ENCODE measurements at regions not wholly inside any gene's neighbourhood (a gene's known extent, or its start where the extent isn't known, plus 50 kb on each side); places are given as distances from the start of the nearest gene placed in this dataset.

DNA sequence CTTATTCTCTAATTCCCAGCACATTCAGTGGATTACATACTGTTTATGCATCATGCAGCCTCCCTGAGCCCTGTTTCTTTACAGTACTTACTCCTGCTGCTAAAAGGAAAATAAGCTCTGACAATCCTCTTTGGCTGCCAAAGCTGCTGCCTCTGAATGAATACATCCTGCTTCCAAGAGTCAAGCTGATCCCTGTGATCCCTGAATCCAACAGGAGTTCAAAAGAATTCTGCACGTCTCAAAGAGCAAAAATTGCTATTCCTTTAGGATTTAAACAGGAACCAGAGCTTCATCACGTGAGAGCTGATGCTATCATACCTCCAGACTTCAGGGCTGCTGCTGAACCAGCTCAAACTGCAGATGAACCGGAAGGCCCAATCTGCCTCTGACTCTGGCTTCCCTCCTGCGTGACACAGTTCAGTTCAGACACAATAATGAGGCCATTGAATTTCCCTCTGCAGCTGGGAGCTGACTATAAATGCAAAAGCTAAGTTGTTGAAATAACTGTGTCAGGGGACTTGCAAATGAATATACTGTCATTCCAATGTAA, 851.0 kb upstream of the PHF14 start:
- DNase-seq (ENCODE audit: low read depth), result no peak

DNA sequence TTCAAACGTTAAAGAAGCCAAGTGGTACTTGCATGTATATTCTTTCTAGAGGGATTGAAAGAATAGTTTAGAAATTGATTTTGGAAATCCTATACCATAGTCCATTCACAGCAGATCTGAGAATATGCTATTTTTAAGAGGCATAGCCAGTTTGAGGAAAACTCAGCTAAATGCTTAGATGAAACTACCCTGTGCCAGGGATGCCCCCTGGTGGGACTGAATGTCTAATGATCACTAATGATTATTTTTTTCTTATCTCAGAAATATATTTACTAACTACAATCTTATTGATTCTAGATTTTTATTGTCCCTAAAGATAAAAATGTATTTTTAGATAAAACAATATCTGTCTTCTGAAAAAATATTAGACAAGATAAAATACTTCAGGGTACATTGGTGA, 844.9 kb upstream of the PHF14 start:
- no peak for DNase-seq (ENCODE audit: low read depth)

DNA sequence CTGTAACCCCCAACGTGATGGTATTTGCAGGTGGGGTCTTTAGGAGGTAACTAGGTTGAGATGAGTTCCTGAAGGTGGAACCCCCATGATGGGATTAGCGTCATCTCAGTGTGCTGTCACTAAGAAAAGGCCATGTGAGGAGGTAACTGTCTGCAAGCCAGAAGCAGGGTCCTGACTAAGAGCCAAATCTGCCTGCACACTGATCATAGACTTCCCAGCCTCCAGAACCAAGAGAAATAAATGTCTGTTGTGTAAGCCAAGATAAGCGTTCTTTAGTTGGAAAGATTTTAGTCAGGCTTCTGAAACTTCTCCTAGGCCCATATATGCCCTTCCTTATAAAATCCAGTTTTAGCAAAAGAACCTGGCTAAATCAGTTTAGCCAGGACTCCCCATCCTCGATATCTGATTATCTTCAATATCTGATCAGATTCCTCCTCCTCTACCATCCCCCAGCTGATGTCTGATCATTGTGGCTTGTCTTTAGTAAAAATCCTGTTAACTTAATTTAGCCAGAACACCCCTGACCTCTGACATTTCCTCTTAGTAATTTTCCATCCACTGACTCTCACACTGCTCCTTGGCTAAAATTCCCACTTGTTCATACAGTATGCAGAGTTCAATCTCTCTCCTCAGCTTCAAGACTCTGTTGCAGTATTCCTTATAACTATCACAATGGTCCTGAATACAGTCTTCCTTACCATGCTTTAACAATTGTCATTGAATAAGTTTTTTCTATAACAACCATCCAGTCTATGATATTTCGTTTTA, 835.4 kb upstream of the PHF14 start:
- DNase-seq (ENCODE audit: low read depth), result no peak

DNA sequence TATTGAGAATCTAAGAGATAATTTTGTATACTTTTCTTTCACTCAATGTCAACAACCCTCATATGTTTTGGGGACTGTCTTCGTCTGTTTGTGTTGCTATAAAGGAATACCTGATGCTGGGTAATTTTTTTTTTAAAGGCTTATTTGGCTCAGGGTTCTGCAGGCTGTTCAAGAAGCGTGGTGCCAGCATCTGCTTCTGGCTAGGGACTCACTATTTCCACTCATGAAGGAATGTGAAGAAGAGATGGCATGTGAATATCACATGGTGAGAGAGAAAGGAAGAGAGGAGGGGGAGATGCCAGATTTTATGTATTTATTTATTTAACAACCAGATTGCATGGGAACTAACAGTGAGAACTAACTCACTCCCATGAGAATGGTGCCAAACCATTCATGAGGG, 827.4 kb upstream of the PHF14 start:
- DNase-seq (ENCODE audit: low read depth), result no peak

DNA sequence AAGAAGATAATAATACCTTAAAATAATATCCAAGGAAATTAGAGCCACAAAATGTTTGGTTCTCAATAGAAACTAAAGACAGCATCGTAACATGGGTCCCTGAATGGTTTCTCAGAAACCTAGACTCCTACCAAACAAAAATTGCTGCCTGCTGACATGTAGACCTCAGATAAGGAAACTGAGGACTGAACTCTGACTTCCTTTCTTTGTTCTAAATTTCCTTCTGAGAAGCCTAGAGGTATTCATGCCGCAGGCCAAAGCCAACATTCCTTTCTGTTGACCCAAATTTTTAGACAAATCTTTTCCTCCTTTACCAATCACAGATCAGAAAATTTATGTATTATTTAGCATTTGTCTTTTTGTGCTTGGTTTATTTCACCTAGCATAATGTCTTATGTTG, 816.7 kb upstream of the PHF14 start:
- no peak for DNase-seq (ENCODE audit: low read depth)

DNA sequence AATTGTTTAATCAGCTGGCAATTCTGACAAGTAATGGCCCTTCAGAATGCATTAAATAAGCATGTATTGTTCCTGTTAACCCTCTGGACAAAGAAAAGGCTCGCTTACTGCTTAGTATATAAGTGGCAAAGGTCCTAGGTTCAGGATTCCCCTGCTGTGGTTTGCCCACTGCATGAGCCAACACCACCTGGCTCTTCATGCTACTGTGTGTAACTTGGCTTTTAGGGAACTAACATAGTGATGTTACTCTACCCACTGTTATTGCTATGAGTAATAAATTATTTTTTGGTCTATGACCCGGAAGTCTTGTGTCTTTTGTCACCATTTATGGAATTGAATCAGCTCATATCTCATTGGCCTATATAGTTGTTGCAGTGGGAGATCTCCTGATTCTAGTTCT, 791.7 kb upstream of the PHF14 start:
- DNase-seq (ENCODE audit: low read depth), result no peak

DNA sequence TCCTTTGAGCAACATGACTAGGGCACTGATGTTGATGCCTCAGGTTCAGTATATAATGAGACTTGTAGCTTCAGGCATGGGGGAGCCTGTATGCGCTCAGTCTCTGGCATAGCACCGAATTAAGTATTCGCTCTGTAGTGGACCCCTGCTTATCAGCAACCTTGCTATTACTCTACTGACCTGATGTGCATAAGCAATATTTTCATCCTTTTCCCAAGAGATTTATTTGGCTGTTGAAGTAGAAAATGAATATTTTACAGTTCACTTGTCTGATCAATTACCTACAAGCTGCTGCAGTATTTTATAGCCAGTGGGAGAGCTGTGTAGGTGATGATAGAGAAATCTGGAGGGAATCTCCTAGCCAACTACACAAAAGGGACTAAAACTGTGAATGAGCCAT, 781.6 kb upstream of the PHF14 start:
- no peak for DNase-seq (ENCODE audit: low read depth)

DNA sequence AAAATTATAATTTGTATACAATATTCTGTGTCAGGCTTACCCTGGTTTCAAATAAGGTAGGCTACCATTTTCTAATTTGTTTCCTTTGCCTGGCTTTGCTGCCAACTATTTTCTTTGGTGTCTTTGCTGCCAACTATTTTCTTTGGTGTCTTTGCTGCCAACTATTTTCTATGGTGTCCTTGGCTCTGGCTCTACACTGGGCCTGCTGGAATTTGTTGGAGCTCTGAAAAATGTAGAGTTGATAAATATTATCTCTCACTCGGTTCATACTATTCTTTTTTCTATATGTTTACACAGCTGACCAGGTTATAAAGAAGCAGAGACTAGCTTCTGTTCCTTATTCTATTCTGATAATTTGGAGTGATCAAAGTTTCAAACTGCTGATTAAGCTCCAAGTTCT, 768.0 kb upstream of the PHF14 start:
- no peak for DNase-seq (ENCODE audit: low read depth)

DNA sequence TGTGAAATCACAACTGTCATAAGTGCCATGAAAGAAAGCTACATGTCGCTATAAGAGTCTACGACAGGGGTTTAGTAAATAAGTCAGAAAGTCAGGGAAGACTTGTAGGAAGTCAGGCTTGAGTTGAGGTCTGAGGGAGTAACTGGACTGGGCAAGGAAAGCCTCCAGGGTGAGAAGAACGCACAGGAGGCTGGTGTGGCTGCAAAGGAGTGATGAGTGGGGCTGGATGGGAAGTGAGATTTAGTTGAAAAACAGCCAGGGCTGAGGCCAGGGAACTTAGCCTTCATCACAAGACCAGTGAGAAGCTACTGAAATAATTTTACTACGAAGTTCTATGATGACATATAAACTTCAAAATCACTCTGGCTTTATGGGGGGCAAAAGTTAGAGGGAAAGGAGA, 763.7 kb upstream of the PHF14 start:
- DNase-seq (ENCODE audit: low read depth), result no peak

DNA sequence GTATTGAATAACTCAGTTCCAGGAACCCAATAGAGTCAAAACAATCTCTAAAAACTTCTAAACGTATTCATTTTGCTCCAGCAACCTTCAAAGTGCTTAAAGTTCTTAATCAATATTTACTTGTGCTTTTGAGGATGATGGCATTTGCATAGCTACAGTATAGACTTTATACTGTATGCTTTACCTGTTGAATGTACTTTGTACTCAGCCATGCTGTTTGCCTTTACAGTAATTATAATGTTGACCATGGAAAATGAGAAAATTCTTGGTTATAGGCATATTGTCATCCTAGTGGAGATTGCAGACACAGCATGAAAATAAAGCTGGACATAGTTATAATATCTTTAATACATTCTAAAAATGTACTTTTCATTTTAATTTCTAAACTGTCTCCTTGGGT, 762.7 kb upstream of the PHF14 start:
- DNase-seq (ENCODE audit: low read depth), result no peak

DNA sequence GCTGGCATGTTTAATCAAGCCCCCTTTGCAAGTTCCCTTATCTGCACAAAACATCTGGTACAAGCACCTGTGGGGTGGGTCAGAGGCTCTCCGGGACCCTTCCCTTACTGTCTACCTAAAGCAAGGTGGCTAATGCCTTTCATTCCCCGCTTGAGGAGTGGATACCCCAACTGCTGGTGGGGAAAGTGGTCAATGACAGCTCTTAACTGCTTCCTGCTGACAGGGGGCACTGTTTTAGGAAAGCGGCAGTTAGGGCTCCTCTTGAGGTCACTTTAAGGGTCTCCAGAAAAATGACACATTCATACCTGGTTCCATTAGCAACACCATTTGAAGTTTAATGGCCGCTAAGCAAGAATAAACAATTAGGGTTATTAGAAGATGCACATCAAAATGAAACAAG, 761.8 kb upstream of the PHF14 start:
- DNase-seq (ENCODE audit: low read depth), result no peak

DNA sequence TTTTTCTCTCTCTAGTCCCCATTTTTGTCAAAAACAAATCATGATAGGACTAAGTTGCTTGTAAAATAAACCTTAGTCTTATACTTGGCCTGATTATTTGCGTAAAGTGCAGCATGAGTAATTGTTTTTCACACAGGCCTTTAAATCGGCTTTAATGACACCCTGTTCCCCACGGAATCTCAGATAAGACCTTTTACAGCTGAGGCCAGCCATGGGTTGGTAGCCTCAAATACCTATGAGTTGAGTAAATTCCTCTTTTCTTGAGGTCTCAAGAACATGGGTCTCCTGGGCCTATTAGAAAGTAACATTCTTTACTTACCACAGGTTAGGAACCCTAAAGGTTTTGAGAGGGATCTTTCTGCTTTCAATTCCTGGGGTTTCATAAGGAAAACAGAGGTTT, 761.0 kb upstream of the PHF14 start:
- DNase-seq (ENCODE audit: low read depth), result no peak

DNA sequence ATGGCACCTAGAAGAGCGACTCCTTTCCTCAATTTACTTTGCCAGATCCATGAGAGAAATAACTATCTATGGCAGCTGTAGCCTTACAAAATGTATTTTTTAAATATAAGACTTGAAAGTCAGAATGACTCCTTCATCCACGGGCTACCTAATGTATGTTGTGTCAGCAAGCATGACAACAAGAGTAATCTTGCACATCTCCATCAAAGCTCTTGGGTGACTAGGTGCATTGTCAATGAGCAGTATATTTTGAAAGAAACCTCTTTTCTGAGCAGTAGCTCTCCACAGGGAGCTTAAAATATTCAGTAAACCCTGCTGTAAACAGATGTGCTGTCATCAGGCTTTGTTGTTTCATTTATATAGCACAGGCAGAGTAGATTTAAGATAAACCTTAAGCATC, 757.2 kb upstream of the PHF14 start:
- DNase-seq (ENCODE audit: low read depth), result no peak

DNA sequence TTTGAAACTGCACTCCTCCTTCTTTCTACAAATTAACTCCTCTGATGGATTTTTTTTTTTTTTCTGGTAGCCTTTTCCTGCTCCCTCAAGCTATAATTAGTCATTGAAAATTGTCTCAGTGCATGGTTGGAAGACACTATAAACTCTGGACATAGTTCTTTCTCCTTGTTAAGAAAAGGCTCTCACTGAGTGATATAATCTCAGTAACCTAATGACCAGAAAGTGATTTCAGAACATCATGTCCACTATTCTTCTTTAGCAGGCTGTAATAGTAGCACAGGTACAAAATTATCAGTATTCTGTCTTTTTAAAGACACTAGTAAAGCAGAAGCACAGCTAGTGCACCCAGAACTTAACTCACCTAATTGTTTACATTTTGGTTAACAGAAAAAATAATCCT, 752.6 kb upstream of the PHF14 start:
- no peak for DNase-seq (ENCODE audit: low read depth)

DNA sequence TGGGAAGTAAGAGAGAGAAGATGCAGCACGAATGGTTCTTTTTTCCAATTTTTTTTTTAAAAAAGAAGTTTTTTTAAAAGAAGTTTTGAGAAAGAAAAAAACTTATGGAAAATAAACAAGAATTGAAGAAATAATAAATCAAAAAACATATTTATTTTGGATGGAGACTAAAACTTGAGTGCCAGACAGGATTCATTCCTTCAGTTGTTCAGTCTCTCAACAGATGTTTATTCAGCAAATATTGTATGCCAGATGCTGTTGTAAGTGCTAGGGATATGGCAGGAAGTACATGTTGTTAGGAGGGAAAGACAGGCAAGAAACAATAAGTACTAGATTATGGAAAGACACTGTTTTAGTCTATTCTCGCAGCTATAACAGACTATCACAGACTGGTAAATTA, 750.7 kb upstream of the PHF14 start:
- DNase-seq (ENCODE audit: low read depth), result no peak

DNA sequence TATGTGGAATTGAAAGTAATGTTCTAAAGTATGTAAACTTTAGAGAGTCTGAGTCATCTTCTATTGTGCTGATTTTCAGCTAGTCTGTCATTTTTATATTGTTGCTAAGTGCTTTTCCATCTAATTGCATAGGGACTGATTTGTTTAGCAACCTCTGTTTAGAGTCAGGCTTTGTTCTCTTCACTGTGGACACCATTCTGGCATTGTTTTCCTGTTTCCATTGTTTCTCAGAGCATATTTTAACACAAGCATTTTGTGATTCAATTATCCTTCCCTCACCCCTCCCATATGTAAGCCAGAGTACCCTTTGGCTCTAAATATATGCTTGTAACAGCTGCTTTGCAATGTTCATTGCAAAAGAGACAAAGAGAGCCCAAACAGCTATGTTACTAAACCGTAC, 748.4 kb upstream of the PHF14 start:
- DNase-seq (ENCODE audit: low read depth), result no peak

DNA sequence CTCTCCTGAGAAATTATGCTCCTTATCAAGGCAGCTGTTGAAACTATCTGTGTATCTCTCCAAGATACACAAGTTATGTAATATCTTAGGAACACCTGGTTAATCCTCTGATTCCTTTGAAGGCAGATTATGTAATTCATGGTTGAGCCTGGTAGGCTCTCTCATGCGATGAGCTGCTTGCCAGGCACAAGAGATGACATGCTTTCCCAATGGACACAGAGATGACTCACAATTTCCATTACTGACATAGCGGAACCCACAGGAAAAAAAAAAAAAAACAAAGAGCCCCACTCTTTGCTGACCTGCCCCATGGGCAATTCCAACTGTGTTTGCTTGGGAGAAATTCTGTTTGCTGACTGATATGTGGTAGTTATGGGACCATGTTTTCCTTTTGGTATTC, 736.4 kb upstream of the PHF14 start:
- DNase-seq (ENCODE audit: low read depth), result no peak

DNA sequence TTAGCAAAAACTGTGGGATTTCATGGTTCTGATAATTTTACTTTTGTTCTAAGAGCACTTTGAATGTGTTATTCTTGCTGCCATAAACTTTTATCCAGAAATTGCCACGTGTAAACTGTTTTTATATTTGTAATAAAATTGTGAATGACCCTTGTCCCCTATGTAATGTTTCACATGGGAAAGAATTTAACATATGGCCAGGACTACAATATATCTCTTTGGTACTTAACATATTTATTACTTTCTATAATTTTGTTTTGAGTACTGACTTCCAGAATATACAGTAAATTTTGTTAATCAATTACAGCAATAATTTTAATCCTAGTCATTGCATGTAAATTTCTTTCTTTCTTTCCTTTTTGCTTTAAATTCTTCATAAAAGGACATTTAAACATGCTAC, 735.0 kb upstream of the PHF14 start:
- no peak for DNase-seq (ENCODE audit: low read depth)

DNA sequence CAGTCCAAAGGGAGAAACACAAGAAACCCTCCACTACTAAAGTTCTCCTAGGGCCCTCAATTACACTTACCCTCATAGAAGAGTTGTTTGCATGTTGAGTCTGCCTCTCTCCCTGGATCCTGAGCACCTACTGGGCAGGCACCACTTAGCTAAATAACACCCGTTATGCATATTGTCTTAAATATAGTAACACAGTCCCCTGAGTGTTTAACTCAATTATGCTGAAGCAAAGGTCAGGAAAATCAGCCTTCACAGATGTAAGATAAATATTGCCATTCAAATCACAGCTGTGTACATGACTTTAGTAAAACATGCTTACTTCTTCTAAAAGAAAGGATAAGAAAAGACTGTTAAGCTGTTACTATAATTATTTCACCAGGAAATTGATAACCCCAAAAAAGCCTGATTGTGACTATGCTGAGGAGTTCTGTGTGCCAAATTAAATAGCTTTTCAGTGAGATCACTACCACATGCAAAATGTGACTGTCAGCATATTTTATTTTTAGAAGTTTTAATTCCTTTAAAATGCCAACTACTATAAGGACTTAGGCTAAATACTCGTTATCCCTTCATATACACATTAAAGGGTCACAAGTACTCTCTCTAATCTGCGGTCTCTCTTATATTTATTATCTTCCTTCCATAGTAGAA, 733.9 kb upstream of the PHF14 start:
- DNase-seq (ENCODE audit: low read depth), result no peak

DNA sequence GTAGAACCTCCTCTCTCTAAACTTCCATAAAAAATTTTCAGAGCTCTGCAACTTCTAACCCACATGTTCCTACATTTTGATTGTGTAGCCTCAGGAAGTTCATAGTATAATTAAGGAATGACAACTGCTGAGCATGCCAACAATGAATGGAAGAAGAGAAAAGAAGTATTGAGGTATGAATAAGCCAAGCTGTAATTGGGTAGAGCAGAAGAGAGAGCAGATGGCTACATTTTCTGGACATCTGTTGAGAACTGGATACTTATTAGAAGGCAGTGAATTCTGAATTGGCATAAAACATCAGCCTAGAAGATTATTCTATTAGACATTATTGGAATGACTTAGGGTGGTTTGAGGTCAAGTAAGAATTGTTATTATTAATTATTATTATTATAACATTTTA, 728.3 kb upstream of the PHF14 start:
- DNase-seq (ENCODE audit: low read depth), result no peak

DNA sequence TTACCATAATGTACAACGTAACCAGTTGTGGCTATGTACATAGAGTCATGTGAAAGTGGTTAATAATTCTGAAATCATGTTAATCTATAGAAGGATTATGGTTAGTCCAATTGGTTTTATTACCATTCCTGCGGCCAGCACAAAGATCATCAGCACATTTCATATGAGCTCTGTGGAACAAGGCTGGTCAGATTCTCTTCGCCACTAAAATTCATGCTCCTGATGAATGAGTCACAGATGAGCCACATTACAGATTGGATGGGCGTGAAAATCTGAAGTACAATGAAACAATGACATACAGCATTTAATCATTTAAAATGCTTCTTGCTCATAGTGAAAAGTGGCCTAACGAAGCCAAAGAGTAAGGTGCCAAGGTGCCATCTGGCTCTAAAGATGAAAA, 716.2 kb upstream of the PHF14 start:
- DNase-seq (ENCODE audit: low read depth), result no peak

DNA sequence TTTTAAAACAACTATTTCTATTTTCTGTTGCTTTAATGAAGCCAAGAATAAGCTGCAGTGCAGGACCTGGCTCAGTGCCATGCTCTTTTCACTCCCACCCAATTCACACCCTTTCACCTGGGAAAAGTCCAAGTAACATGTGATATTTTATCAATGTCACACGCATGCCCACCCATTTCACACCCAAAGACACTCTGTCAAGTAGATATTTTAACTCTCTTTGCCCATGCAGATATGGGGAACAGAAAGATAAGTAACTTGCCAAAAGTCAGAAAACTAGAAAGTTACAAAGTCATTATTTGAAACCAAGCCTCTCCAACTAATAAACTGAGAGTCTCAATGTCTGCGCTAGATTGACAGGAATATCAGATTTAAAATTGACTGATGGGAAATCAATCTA, 706.7 kb upstream of the PHF14 start:
- DNase-seq (ENCODE audit: low read depth), result no peak

DNA sequence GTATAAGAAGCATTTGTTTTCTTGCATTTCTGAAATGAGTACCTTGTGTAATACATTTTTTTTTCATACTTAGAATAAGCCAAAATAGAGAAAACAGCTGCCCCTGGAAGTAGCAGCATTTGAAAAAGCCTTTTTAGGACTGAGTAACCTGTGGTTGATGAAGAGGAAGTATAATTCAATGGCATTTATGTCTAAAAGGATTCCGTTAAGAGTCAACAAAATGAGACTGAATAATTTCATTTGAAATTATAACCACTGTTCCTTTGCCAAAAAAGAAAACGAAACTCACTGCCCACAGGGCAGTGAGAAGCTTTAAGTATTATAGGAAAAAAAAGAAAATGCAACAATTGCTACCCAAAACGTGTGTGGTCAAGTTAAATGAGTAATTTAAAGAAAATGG, 705.6 kb upstream of the PHF14 start:
- DNase-seq (ENCODE audit: low read depth), result no peak

DNA sequence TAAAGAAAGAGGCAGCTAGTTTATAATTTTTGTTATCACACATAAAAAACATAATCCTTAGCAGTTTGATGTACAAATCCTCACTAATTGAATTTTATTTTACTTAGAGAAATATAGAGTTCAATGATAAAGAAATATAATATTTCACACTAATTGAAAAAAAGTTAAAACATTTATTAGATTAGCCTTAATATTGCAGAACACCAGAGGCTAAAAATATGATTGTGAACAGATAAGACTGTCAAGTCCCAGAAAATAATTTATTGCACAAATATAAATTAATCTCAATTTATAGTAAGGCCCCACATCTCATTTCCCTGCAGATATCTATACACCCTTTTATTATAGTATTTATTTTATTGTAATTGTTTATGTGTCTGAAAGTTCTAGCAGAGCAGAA, 690.8 kb upstream of the PHF14 start:
- no peak for DNase-seq (ENCODE audit: low read depth)

Measured in stimulated activated CD4-positive, alpha-beta T cell treated with anti-CD3 and anti-CD28 coated beads, Interleukin-2, amount 100 ng/mL, for 4 hours (primary cell).